ENCODE measurements at regions not wholly inside any gene's neighbourhood (a gene's known extent, or its start where the extent isn't known, plus 50 kb on each side); places are given as distances from the start of the nearest gene placed in this dataset.

- Histone ChIP-seq H3K79me1 (ENCODE audit: low read depth in 1 of 2, low read length in 2 of 2) (no peaks in the 10 kb centered on the region), H4K20me1 (ENCODE audit: insufficient read depth, low read length) (no peaks in the 10 kb centered on the region), H3K27me3 (ENCODE audit: control insufficient read depth, insufficient read depth, low read length) (no peaks in the 10 kb centered on the region), H2AFZ (replicated peaks; ENCODE audit: low read length, poor library complexity) (no peak overlapping the region), H4K91ac (ENCODE audit: insufficient read depth, low read depth, low read length) (no peak overlapping the region), H4K5ac (ENCODE audit: low read depth, low read length) (no peak overlapping the region), H2BK120ac (ENCODE audit: low read depth, low read length) (no peak overlapping the region), H3K4me3 (ENCODE audit: insufficient read depth, low read depth, low read length) (no peak overlapping the region), H2BK5ac (ENCODE audit: low read depth, low read length, poor library complexity, severe bottlenecking) (no peak overlapping the region), H3K27ac (ENCODE audit: insufficient read depth, low read length) (no peak overlapping the region), H3K4me1 (ENCODE audit: control insufficient read depth, insufficient read depth, low read length) (no peaks in the 10 kb centered on the region), H3K18ac (ENCODE audit: low read depth, low read length) (no peak overlapping the region), H3K36me3 (ENCODE audit: control insufficient read depth, insufficient read depth, low read length) (no peaks in the 10 kb centered on the region), H3K23ac (ENCODE audit: low read depth, low read length) (no peak overlapping the region), H3K9ac (ENCODE audit: low read depth, low read length) (no peak overlapping the region), H2AK5ac (ENCODE audit: low read depth, low read length) (no peak overlapping the region), H3K14ac (replicated peaks; ENCODE audit: low read depth, low read length) (no peak overlapping the region), H3K9me3 (ENCODE audit: control insufficient read depth, insufficient read depth, low read length) (no peaks in the 10 kb centered on the region), H3K56ac (ENCODE audit: extremely low read depth, insufficient read depth, low read length) (no peak overlapping the region), H2AK9ac (replicated peaks; ENCODE audit: low read depth, low read length, poor library complexity) (no peak overlapping the region), H2BK15ac (ENCODE audit: low read depth, low read length) (no peak overlapping the region), H2BK20ac (ENCODE audit: low read depth, low read length) (no peak overlapping the region), H4K8ac (ENCODE audit: low read depth in 2 of 2, low read length in 2 of 2) (no peak overlapping the region), H3K9me1 (ENCODE audit: insufficient read depth, low read length) (no peaks in the 10 kb centered on the region), H3K4me2 (ENCODE audit: low read depth, low read length) (no peak overlapping the region), H3K4ac (ENCODE audit: low read depth, low read length) (no peak overlapping the region)
- BruUV-seq (replicated peaks) = no TSS peak
- ChIA-PET POLR2A (ENCODE audit: unreplicated experiment) (no interaction called here), CTCF (no interaction called here)
- 75% methylated on average over 12 of the region's 20 CpGs; no CpG with 5 or more reads in 1 of the 2 experiments for WGBS, 2 experiments (ENCODE audit: extremely low coverage in 2 of 2, insufficient read length in 1 of 2)
- dilution Hi-C loops (cut with HindIII; ENCODE audit: low sequenced_read_pairs, unreplicated experiment) (no loop called here), in situ Hi-C loops (cut with MboI; ENCODE audit: low sequenced_read_pairs) (no loop called here), intact Hi-C loops (cut with micrococcal nuclease) (no loop called here)
- DNase-seq (no peak), ATAC-seq (ENCODE audit: low read depth) (no peak)
- no peak for TF ChIP-seq ELK1 (IDR thresholded peaks at IDR 0.05; ENCODE audit: borderline replicate concordance, low read depth, low read length)
- no peak for TF ChIP-seq FOS (IDR thresholded peaks at IDR 0.05; ENCODE audit: low read depth, low read length)
- TF ChIP-seq CHD1 (IDR thresholded peaks at IDR 0.05; ENCODE audit: low read depth, low read length) = no peak
- no peak for TF ChIP-seq MXI1 (IDR thresholded peaks at IDR 0.05; ENCODE audit: borderline replicate concordance, low read depth, low read length)
- no peak for TF ChIP-seq BHLHE40 (IDR thresholded peaks at IDR 0.05; ENCODE audit: low read depth, low read length)
Observed at GRCh38 chr20:59470521-59470920, 133.8 kb upstream of the PHACTR3 start.
